ENCODE measurements at regions not wholly inside any gene's neighbourhood (a gene's known extent, or its start where the extent isn't known, plus 50 kb on each side); places are given as distances from the start of the nearest gene placed in this dataset.

GRCh38 chr18:78726326-78727056 lies 253.1 kb upstream of the SALL3 start:
- DNase-seq = no peak

- DNase-seq = no peak
Measured at GRCh38 chr18:78727057-78727739, 252.4 kb upstream of the SALL3 start.

GRCh38 chr18:78727877-78728783 lies 251.5 kb upstream of the SALL3 start:
- no peak for DNase-seq

GRCh38 chr18:78728784-78729467 lies 250.7 kb upstream of the SALL3 start:
- DNase-seq = no peak

GRCh38 chr18:78730546-78730945 lies 249.1 kb upstream of the SALL3 start:
- DNase-seq = no peak

GRCh38 chr18:78731016-78731397 lies 248.6 kb upstream of the SALL3 start:
- no peak for DNase-seq

- DNase-seq = no peak
Measured at GRCh38 chr18:78731398-78732032, 248.1 kb upstream of the SALL3 start.

GRCh38 chr18:78732273-78733210 lies 247.1 kb upstream of the SALL3 start:
- DNase-seq = no peak

GRCh38 chr18:78733762-78734613 lies 245.6 kb upstream of the SALL3 start:
- DNase-seq = no peak

- no peak for DNase-seq
Measured at GRCh38 chr18:78734614-78734945, 245.0 kb upstream of the SALL3 start.

- no peak for DNase-seq
Measured at GRCh38 chr18:78735131-78736014, 244.2 kb upstream of the SALL3 start.

GRCh38 chr18:78736015-78736690 lies 243.5 kb upstream of the SALL3 start:
- no peak for DNase-seq

- DNase-seq = no peak
Measured at GRCh38 chr18:78737006-78737915, 242.4 kb upstream of the SALL3 start.

- DNase-seq = no peak
Measured at GRCh38 chr18:78738076-78738690, 241.4 kb upstream of the SALL3 start.

- no peak for DNase-seq
Measured at GRCh38 chr18:78739115-78739514, 240.5 kb upstream of the SALL3 start.

GRCh38 chr18:78739882-78740677 lies 239.5 kb upstream of the SALL3 start:
- no peak for DNase-seq
